Esophagus muscularis mucosa (tissue), 4 donors: ENCODE measurements at regions not wholly inside any gene's neighbourhood (a gene's known extent, or its start where the extent isn't known, plus 50 kb on each side); places are given as distances from the start of the nearest gene placed in this dataset.

ENCODE experiments used
- EP300 ChIP-seq: sonication (generic); formaldehyde crosslinking; IDR thresholded peaks from one replicate; pipeline ENCODE4 v1.6.1; 2017; ENCODE audit warnings: antibody characterized with exemption
- POLR2A ChIP-seq: fragments of 450-650 bp; IDR thresholded peaks from one replicate; pipeline ENCODE4 v1.6.1; 2017; ENCODE audit warnings: antibody characterized with exemption, moderate library complexity, mild to moderate bottlenecking, low read depth
- TF ChIP-seq, protein P1 (sequence below), 3 experiments: fragments of 200-600 bp in 2 of 3; fragments of 450-650 bp in 1 of 3; sonication (generic) in 2 of 3; IDR thresholded peaks; one replicate each; pipeline ENCODE4 v1.5.1; 2017 to 2019; ENCODE audit warnings: antibody characterized with exemption in 3 of 3, mild to moderate bottlenecking in 2 of 3, moderate library complexity in 1 of 3

DNA sequence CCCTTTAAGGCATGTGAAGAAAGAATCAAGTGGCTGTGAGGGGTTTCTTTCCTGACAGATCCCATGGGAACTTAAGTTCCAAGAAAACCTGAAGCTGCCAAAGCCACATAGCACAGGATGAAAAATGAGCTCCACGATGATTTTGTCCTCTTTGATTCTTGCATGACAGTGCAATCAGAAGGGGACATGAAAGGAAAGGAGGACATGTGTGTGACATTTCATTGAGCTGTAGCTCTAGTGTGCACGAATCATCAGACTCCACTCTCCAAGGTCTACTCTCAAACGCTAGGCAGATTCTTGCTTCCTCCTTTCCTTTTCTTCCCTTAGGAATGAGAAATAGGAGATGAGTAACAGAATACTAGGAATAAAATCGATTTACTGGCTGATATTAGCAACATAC, 142.0 kb downstream of the ZNF608 start:
- TF ChIP-seq, protein P1, sequence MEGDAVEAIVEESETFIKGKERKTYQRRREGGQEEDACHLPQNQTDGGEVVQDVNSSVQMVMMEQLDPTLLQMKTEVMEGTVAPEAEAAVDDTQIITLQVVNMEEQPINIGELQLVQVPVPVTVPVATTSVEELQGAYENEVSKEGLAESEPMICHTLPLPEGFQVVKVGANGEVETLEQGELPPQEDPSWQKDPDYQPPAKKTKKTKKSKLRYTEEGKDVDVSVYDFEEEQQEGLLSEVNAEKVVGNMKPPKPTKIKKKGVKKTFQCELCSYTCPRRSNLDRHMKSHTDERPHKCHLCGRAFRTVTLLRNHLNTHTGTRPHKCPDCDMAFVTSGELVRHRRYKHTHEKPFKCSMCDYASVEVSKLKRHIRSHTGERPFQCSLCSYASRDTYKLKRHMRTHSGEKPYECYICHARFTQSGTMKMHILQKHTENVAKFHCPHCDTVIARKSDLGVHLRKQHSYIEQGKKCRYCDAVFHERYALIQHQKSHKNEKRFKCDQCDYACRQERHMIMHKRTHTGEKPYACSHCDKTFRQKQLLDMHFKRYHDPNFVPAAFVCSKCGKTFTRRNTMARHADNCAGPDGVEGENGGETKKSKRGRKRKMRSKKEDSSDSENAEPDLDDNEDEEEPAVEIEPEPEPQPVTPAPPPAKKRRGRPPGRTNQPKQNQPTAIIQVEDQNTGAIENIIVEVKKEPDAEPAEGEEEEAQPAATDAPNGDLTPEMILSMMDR (IDR thresholded peaks at IDR 0.05), result no peak
- TF ChIP-seq POLR2A, result no peak
- no peak for TF ChIP-seq EP300
